ENCODE measurements at regions not wholly inside any gene's neighbourhood (a gene's known extent, or its start where the extent isn't known, plus 50 kb on each side); places are given as distances from the start of the nearest gene placed in this dataset.
"Not testable (repeated sequence)": the region's sequence is repeated elsewhere in the genome, so short reads cannot be mapped to it uniquely, and the experiment has no call there.

- Histone ChIP-seq H3K9me3 (no peaks in the 10 kb centered on the region), H3K4me3 (no peak overlapping the region), H3K36me3 (no peaks in the 10 kb centered on the region), H3K4me1 (replicated peaks) (no peaks in the 10 kb centered on the region), H3K27me3 (replicated peaks; ENCODE audit: insufficient read depth) (no peaks in the 10 kb centered on the region), H3K27ac (no peak overlapping the region)
- intact Hi-C loops (cut with DNase I), result no loop called here
- TF ChIP-seq POLR2AphosphoS5 (IDR thresholded peaks at IDR 0.05), result no peak
- TF ChIP-seq POLR2A (IDR thresholded peaks at IDR 0.05), result no peak
- no peak for TF ChIP-seq CTCF (IDR thresholded peaks at IDR 0.05)
- no peak for DNase-seq (ENCODE audit: low spot score)
- 48% methylated on average over 1 of the region's 1 CpG for WGBS
Measured at GRCh38 chr7:12032146-12032545, 178.9 kb upstream of the TMEM106B start.

GRCh38 chr7:12043457-12043856 is 167.6 kb upstream of the TMEM106B start:
- intact Hi-C loops (cut with DNase I); H3K27me3 ChIP-seq (replicated peaks; ENCODE audit: insufficient read depth); H3K27ac ChIP-seq; DNase-seq (ENCODE audit: low spot score); H3K4me1 ChIP-seq (replicated peaks); H3K4me3 ChIP-seq; H3K36me3 ChIP-seq; H3K9me3 ChIP-seq: not testable (repeated sequence)

- no peak for DNase-seq (ENCODE audit: low spot score)
- no peak overlapping the region for H3K4me3 ChIP-seq
- no peak overlapping the region for H3K27ac ChIP-seq
- H3K27me3 ChIP-seq (replicated peaks; ENCODE audit: insufficient read depth), result no peaks in the 10 kb centered on the region
- H3K4me1 ChIP-seq (replicated peaks), result no peaks in the 10 kb centered on the region
- no peaks in the 10 kb centered on the region for H3K36me3 ChIP-seq
- no peaks in the 10 kb centered on the region for H3K9me3 ChIP-seq
- intact Hi-C loops (cut with DNase I), result no loop called here
- 70% methylated on average over 2 of the region's 2 CpGs for WGBS
- TF ChIP-seq POLR2A (IDR thresholded peaks at IDR 0.05), result no peak
- TF ChIP-seq POLR2AphosphoS5 (IDR thresholded peaks at IDR 0.05), result no peak
- no peak for TF ChIP-seq CTCF (IDR thresholded peaks at IDR 0.05)
Measured at GRCh38 chr7:12052211-12052610, 158.9 kb upstream of the TMEM106B start.

GRCh38 chr7:12053561-12053960 is 157.5 kb upstream of the TMEM106B start:
- Histone ChIP-seq H3K27me3 (replicated peaks; ENCODE audit: insufficient read depth) (no peaks in the 10 kb centered on the region), H3K36me3 (no peaks in the 10 kb centered on the region), H3K4me1 (replicated peaks) (no peaks in the 10 kb centered on the region), H3K4me3 (no peak overlapping the region), H3K9me3 (no peaks in the 10 kb centered on the region), H3K27ac (no peak overlapping the region)
- 75% methylated on average over 5 of the region's 5 CpGs for WGBS
- DNase-seq (ENCODE audit: low spot score), result no peak
- TF ChIP-seq POLR2A (IDR thresholded peaks at IDR 0.05) (no peak), CTCF (IDR thresholded peaks at IDR 0.05) (no peak), POLR2AphosphoS5 (IDR thresholded peaks at IDR 0.05) (no peak)
- intact Hi-C loops (cut with DNase I), result no loop called here

GRCh38 chr7:12054830-12055229 is 156.3 kb upstream of the TMEM106B start:
- Histone ChIP-seq H3K4me1 (replicated peaks) (no peaks in the 10 kb centered on the region), H3K4me3 (no peak overlapping the region), H3K27ac (no peak overlapping the region), H3K9me3 (no peaks in the 10 kb centered on the region), H3K36me3 (no peaks in the 10 kb centered on the region), H3K27me3 (replicated peaks; ENCODE audit: insufficient read depth) (no peaks in the 10 kb centered on the region)
- no peak for DNase-seq (ENCODE audit: low spot score)
- intact Hi-C loops (cut with DNase I), result no loop called here
- TF ChIP-seq POLR2AphosphoS5 (IDR thresholded peaks at IDR 0.05) (no peak), POLR2A (IDR thresholded peaks at IDR 0.05) (no peak), CTCF (IDR thresholded peaks at IDR 0.05) (no peak)

GRCh38 chr7:12056381-12056780 is 154.7 kb upstream of the TMEM106B start:
- no peaks in the 10 kb centered on the region for H3K9me3 ChIP-seq
- no peaks in the 10 kb centered on the region for H3K27me3 ChIP-seq (replicated peaks; ENCODE audit: insufficient read depth)
- TF ChIP-seq POLR2A (IDR thresholded peaks at IDR 0.05), result no peak
- no peak for TF ChIP-seq CTCF (IDR thresholded peaks at IDR 0.05)
- TF ChIP-seq POLR2AphosphoS5 (IDR thresholded peaks at IDR 0.05), result no peak
- no peak for DNase-seq (ENCODE audit: low spot score)
- H3K27ac ChIP-seq, result no peak overlapping the region
- H3K36me3 ChIP-seq, result no peaks in the 10 kb centered on the region
- no peak overlapping the region for H3K4me3 ChIP-seq
- intact Hi-C loops (cut with DNase I), result no loop called here
- H3K4me1 ChIP-seq (replicated peaks), result no peaks in the 10 kb centered on the region
